NCI-H526 treated with DMSO at 0.1 percent for 48 hours (cell line): ENCODE measurements at regions not wholly inside any gene's neighbourhood (a gene's known extent, or its start where the extent isn't known, plus 50 kb on each side); places are given as distances from the start of the nearest gene placed in this dataset.
A peak's percentile ranks its signal among the peaks of the same experiment; 100 is the strongest.

ENCODE experiments used
- DNase-seq: peaks from one replicate; lab custom pipeline; 2025; lab: John Stamatoyannopoulos, UW

- no peak for DNase-seq
Measured at GRCh38 chr4:153076861-153077260, 127.4 kb upstream of the TRIM2 start.

GRCh38 chr4:153079857-153080391, 124.3 kb upstream of the TRIM2 start:
- DNase-seq: no peak

GRCh38 chr4:153081006-153081580, 123.2 kb upstream of the TRIM2 start:
- DNase-seq: no peak

GRCh38 chr4:153081693-153082092, 122.5 kb upstream of the TRIM2 start:
- DNase-seq: no peak

- no peak for DNase-seq
Measured at GRCh38 chr4:153082322-153083301, 121.6 kb upstream of the TRIM2 start.

- peak; percentile 91 for DNase-seq
Measured at GRCh38 chr4:153083447-153083947, 120.7 kb upstream of the TRIM2 start.

- no peak for DNase-seq
Measured at GRCh38 chr4:153084224-153084979, 119.8 kb upstream of the TRIM2 start.

- peak; percentile 43 for DNase-seq
Measured at GRCh38 chr4:153084980-153085630, 119.1 kb upstream of the TRIM2 start.

GRCh38 chr4:153087671-153088194, 116.5 kb upstream of the TRIM2 start:
- DNase-seq: no peak

GRCh38 chr4:153089742-153090141, 114.5 kb upstream of the TRIM2 start:
- peak; percentile 98 for DNase-seq

GRCh38 chr4:153090181-153090580, 114.1 kb upstream of the TRIM2 start:
- no peak for DNase-seq

GRCh38 chr4:153090670-153091385, 113.4 kb upstream of the TRIM2 start:
- no peak for DNase-seq

GRCh38 chr4:153093396-153093795, 110.8 kb upstream of the TRIM2 start:
- no peak for DNase-seq

- DNase-seq: no peak
Measured at GRCh38 chr4:153093802-153094201, 110.4 kb upstream of the TRIM2 start.

- no peak for DNase-seq
Measured at GRCh38 chr4:153094435-153094834, 109.8 kb upstream of the TRIM2 start.

- no peak for DNase-seq
Measured at GRCh38 chr4:153095448-153096204, 108.6 kb upstream of the TRIM2 start.

- DNase-seq: no peak
Measured at GRCh38 chr4:153096344-153096743, 107.9 kb upstream of the TRIM2 start.

- no peak for DNase-seq
Measured at GRCh38 chr4:153098427-153098826, 105.8 kb upstream of the TRIM2 start.

GRCh38 chr4:153099391-153100140, 104.7 kb upstream of the TRIM2 start:
- no peak for DNase-seq
